OCI-LY3 (cell line): ENCODE measurements at regions not wholly inside any gene's neighbourhood (a gene's known extent, or its start where the extent isn't known, plus 50 kb on each side); places are given as distances from the start of the nearest gene placed in this dataset.

Source experiments
- H2AFZ ChIP-seq: fragments of 200-600, 300-600 bp; shearing (Covaris generic); 2 replicates; pipeline ENCODE4 v1.6.0; 2014; ENCODE audit warnings: antibody characterized with exemption, low read depth, low read length
- H3K27ac ChIP-seq: fragments of 200-600, 300-600 bp; sonication (generic); 2 replicates; pipeline ENCODE4 v1.5.1; 2014; ENCODE audit warnings: mild to moderate bottlenecking, low read length, moderate library complexity, mixed read lengths
- H3K27me3 ChIP-seq: fragments of 200-600, 300-600 bp; sonication (generic); 2 replicates; pipeline ENCODE4 v1.6.1; 2014; ENCODE audit warnings: low read depth, low read length, mixed read lengths
- H3K36me3 ChIP-seq: fragments of 200-600, 300-600 bp; sonication (generic); replicated peaks from 2 replicates; pipeline ENCODE3; 2014; ENCODE audit warnings: low read depth, low read length, mixed read lengths
- H3K4me1 ChIP-seq: fragments of 300-600, 200-600 bp; sonication (generic); 2 replicates; pipeline ENCODE4 v1.6.1; 2014; ENCODE audit warnings: low read length, mixed read lengths
- H3K4me2 ChIP-seq: fragments of 200-600, 300-600 bp; sonication (generic); 2 replicates; pipeline ENCODE4 v1.6.1; 2014; ENCODE audit warnings: low read length, mixed read lengths
- H3K4me3 ChIP-seq: fragments of 300-600, 200-600 bp; sonication (generic); 2 replicates; pipeline ENCODE4 v1.5.1; 2014; ENCODE audit warnings: antibody characterized with exemption, mild to moderate bottlenecking, low read length, moderate library complexity
- H3K79me2 ChIP-seq: fragments of 300-600, 200-600 bp; shearing (Covaris generic); 2 replicates; pipeline ENCODE4 v1.6.1; 2014; ENCODE audit warnings: mild to moderate bottlenecking, low read length, mixed read lengths
- H3K9ac ChIP-seq: fragments of 300-600, 200-600 bp; shearing (Covaris generic); 2 replicates; pipeline ENCODE4 v1.6.0; 2014; ENCODE audit warnings: mild to moderate bottlenecking, low read length, moderate library complexity
- H3K9me3 ChIP-seq: fragments of 200-600, 300-600 bp; shearing (Covaris generic); 2 replicates; pipeline ENCODE4 v1.6.1; 2014; ENCODE audit warnings: low read length, mixed read lengths; ENCODE audit not compliant: insufficient read depth
- H4K20me1 ChIP-seq: fragments of 200-600, 300-600 bp; sonication (generic); 2 replicates; pipeline ENCODE4 v1.6.1; 2016; ENCODE audit warnings: low read length, mixed read lengths; ENCODE audit not compliant: insufficient read depth
- EZH2phosphoT487 ChIP-seq: fragments of 200-600 bp; shearing (Covaris generic); IDR thresholded peaks from 2 replicates; pipeline ENCODE4 v1.6.1; 2018; ENCODE audit warnings: antibody characterized with exemption, mixed run types, low read depth
- TF ChIP-seq, protein P1 (sequence below): fragments of 200-600, 300-600 bp; sonication (generic); IDR thresholded peaks from 2 replicates; pipeline ENCODE4 v1.5.1; 2014; ENCODE audit warnings: antibody characterized with exemption, low read length, low read depth

DNA sequence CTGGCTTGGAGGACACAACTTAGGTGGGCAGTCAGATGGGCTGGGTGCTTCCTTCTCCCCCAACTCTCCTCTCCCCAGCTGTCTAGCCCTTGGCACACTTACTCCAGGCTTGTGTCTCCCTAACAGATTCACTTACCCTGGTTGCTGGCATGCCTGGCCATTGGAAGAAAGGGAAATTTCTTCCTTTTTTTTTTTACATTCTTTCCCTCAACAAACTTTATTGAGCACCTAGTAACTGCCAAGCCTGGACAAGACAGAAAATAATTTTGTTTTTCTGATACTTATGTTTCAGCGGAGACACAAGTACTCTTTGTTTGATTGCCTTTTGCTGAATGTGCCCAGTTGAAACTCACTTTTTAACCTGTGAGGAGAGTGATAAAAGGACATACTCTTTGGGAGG, 144.3 kb upstream of the KCNJ6 start:
- no peak overlapping the region for H3K9ac ChIP-seq
- H3K79me2 ChIP-seq: no peaks in the 10 kb centered on the region
- no peak overlapping the region for H3K27ac ChIP-seq
- H2AFZ ChIP-seq: no peak overlapping the region
- no peaks in the 10 kb centered on the region for H3K4me1 ChIP-seq
- no peaks in the 10 kb centered on the region for H3K36me3 ChIP-seq
- H3K4me3 ChIP-seq: no peak overlapping the region
- no peaks in the 10 kb centered on the region for H3K9me3 ChIP-seq
- H3K4me2 ChIP-seq: no peak overlapping the region
- H4K20me1 ChIP-seq: no peaks in the 10 kb centered on the region
- H3K27me3 ChIP-seq: no peaks in the 10 kb centered on the region
- TF ChIP-seq, protein P1, sequence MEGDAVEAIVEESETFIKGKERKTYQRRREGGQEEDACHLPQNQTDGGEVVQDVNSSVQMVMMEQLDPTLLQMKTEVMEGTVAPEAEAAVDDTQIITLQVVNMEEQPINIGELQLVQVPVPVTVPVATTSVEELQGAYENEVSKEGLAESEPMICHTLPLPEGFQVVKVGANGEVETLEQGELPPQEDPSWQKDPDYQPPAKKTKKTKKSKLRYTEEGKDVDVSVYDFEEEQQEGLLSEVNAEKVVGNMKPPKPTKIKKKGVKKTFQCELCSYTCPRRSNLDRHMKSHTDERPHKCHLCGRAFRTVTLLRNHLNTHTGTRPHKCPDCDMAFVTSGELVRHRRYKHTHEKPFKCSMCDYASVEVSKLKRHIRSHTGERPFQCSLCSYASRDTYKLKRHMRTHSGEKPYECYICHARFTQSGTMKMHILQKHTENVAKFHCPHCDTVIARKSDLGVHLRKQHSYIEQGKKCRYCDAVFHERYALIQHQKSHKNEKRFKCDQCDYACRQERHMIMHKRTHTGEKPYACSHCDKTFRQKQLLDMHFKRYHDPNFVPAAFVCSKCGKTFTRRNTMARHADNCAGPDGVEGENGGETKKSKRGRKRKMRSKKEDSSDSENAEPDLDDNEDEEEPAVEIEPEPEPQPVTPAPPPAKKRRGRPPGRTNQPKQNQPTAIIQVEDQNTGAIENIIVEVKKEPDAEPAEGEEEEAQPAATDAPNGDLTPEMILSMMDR: no peak

DNA sequence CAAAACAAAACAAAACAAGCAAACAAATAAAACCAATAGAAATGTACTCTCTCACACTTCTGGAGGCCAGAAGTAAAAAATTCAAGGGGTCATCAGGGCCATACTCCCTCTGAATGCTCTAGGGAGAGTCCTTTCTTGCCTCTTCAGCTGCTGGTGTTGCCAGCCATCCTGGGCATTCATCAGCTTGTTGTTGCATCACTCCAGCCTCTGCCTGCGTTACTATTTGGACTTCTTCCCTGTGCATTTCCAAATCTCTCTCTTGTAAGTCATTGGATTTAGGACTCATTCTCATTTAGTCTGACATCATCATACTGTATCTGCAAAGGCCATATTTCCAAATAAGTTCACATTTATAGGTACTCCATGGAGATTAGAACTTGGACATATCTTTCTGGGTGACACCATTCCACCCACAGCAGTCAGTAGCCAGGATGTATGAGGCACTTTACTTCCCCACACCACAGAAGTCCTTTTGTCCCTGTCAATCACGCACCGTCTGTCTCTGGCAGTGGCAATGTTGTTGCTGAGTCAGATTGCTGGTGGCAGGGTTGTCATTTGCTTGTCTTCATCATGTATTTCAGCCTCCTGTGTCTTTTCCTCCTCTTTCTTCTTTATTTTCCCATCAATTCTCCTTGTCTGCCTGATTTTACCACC, 151.0 kb upstream of the KCNJ6 start:
- Histone ChIP-seq H3K4me3 (no peak overlapping the region), H3K79me2 (no peaks in the 10 kb centered on the region), H3K36me3 (no peaks in the 10 kb centered on the region), H3K4me1 (no peaks in the 10 kb centered on the region), H3K4me2 (no peak overlapping the region), H3K9ac (no peak overlapping the region), H3K9me3 (no peaks in the 10 kb centered on the region), H3K27me3 (no peaks in the 10 kb centered on the region), H4K20me1 (no peaks in the 10 kb centered on the region), H2AFZ (no peak overlapping the region), H3K27ac (no peak overlapping the region)
- TF ChIP-seq, protein P1: no peak
- no peak for TF ChIP-seq EZH2phosphoT487

DNA sequence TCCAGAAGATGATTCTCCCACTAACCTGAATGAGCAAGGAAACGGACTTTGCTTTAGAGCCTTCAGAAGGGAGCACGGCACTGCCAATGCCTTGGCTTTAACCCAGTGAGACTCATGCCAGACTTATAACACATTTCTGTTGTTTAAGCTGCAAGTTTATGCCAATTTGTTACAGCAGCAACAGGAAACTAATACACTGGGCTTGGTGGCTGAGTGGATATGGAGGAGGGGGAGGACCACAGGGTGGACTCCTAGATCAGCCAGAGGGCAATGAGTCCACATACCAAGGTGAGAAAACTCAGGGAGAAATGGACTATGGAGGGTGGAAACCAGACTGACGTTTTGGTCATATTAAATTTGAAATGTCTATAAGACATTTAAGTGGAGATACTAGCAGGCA, 156.2 kb upstream of the KCNJ6 start:
- Histone ChIP-seq H3K36me3 (no peaks in the 10 kb centered on the region), H3K4me1 (no peaks in the 10 kb centered on the region), H3K27me3 (no peaks in the 10 kb centered on the region), H3K9me3 (no peaks in the 10 kb centered on the region), H3K4me2 (no peak overlapping the region), H3K79me2 (no peaks in the 10 kb centered on the region), H3K27ac (no peak overlapping the region), H4K20me1 (no peaks in the 10 kb centered on the region), H2AFZ (no peak overlapping the region), H3K4me3 (no peak overlapping the region), H3K9ac (no peak overlapping the region)
- TF ChIP-seq, protein P1: no peak
- no peak for TF ChIP-seq EZH2phosphoT487

DNA sequence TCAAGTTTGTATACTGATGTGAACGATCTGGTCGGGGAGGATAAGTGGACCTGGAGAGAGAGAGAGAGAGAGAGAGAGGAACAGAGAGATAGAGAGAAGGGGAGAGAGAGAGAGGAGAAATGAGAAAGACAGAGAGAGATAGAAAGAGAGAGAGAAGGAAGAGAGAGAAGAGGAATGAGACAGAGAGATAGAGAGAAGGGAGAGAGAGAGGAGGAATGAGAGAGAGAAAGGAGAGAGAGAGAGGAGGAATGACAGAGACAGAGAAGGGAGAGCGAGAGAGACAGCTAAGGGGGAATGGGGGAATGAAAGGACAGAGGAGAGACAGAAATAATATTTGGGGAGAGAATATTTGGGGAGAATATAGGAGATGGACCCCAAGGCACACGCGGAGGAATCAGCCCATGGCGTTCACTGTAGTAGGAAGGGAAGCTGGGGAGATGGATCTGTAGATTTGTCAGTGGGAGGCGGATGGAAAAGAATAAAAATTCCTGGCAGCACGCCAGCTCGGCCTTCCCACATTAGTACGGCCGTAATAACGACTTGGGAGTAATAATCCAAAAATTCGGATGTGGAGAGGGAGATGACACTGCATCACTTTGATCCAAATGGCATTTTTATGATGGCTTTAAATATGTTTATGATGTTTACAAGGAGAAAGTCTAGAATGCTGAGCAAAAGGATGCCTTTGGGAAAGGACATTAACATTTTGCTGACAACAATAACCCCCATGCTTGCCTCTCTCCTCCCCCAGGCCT, 159.8 kb upstream of the KCNJ6 start:
- no peak overlapping the region for H3K4me3 ChIP-seq
- no peak overlapping the region for H2AFZ ChIP-seq
- no peaks in the 10 kb centered on the region for H4K20me1 ChIP-seq
- TF ChIP-seq, protein P1: no peak
- TF ChIP-seq EZH2phosphoT487: no peak
- H3K36me3 ChIP-seq: no peaks in the 10 kb centered on the region
- no peaks in the 10 kb centered on the region for H3K4me1 ChIP-seq
- no peak overlapping the region for H3K9ac ChIP-seq
- no peak overlapping the region for H3K27ac ChIP-seq
- no peaks in the 10 kb centered on the region for H3K9me3 ChIP-seq
- no peaks in the 10 kb centered on the region for H3K79me2 ChIP-seq
- H3K4me2 ChIP-seq: no peak overlapping the region
- no peaks in the 10 kb centered on the region for H3K27me3 ChIP-seq
